HG02642 (cell line): ENCODE measurements at regions not wholly inside any gene's neighbourhood (a gene's known extent, or its start where the extent isn't known, plus 50 kb on each side); places are given as distances from the start of the nearest gene placed in this dataset.

Source experiments
- ATAC-seq: cut with Tn5 transposase; IDR thresholded peaks from one replicate; pipeline ENCODE4 v1.9.1; 2021; ENCODE audit warnings: mild to moderate bottlenecking; ENCODE audit not compliant: unreplicated experiment, poor library complexity

DNA sequence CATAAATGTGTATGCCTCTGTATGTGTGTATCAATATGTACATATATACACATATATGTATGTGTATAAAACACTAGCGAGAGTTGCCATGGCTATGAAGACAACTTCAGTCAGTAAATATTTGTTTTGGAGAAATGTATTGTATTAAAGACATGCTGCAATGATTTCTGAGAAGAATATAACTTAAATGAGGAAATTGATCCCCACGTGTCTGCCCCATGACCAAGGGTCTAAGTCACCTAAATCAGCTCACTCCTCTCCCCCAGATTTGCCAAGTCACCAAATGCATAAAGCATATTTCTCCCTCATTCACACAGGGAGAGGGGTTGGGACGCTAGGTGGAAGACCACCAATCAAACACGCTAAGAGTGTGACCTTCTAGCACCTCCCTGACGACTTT is 58.3 kb upstream of the LYST start:
- ATAC-seq: no peak

DNA sequence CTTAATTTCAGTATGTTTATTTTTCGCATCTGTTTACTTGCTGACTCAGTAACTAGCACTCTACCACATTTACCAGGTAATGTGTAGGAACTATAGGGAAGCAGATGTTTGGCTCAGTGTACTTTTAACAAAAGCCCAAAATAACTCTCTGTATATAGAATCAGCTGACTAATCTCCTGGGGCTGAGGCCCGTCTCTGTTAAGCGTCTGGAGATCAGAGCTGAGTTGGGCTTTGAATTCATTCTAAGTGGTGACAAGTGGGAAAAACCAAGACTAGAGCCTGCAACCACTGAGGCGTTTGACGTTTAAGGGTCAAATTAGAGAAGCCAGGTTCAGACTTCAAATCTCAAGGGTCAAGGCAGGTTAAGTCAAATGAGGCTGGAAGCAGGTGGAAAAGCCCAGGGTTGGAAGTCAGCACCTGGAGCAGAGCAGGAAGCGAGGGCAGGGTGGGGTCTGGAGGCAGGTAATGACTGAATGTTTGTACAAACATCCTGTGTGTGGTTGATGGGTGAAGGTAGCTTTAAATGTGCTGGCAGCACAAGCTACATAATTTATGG is 56.8 kb upstream of the LYST start:
- peak; percentile 40 for ATAC-seq

DNA sequence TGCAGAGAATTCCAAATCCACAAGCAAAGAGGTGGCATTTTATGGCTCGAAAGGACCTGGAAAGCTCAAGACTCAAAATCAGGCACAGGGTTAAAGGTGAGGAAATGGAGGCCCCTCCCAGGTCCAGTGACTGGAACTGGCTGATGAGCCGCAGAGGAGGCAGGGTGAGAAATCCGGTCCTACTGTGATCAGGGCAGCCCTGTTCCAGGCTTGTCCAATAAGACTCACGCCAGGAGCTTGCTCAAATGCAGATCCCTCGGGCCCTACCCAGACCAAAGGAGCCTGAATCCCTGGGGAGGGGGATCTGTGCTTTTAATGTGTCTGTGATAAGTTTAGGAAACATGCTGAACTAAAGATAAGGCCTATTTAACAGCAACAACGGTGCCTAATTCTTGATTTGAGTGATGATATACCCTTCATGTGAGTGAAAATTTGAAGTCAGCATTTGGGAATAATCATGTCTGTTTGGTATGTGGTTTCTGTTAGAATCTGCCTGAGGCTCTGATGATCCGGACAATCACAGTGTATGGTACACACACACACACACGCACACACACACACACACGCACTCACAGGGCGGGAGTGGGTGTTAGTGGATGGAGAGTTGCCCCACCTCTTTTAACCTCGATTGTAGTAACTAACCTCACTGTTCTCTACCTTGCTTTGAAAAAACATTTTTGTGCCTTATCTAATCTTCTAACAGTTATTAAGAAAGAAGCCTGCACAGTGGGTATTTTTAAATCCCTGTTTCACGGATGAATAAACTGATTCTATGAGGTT is 54.1 kb upstream of the LYST start:
- ATAC-seq: no peak

DNA sequence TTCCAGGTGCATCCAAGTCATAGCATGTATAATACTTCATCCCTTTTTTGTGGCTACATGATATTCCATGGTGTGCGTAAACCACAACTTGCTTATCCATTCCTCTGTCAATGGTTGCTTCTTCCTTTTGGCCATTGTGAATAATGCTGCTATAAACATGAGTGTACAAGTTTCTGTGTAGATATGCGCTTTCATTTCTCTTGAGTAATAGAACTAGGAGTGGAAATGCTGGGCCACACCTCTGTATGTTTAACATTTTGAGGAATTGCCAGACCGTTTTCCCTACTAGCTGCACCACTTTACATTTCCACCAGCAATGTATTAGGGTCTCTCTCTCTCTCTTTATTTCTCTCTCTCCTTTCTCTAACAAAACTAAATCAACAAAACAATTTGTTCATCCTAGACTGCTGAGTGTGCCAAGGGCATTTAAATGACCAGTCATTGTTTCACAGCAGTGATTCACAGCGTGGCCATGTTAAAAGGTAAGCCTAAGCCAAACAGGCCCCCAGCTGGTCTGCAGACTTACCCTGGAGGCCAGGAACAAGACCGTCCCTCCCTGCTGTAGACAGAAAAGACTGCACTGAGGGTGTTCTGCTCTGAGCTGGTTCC is 53.2 kb upstream of the LYST start:
- no peak for ATAC-seq

DNA sequence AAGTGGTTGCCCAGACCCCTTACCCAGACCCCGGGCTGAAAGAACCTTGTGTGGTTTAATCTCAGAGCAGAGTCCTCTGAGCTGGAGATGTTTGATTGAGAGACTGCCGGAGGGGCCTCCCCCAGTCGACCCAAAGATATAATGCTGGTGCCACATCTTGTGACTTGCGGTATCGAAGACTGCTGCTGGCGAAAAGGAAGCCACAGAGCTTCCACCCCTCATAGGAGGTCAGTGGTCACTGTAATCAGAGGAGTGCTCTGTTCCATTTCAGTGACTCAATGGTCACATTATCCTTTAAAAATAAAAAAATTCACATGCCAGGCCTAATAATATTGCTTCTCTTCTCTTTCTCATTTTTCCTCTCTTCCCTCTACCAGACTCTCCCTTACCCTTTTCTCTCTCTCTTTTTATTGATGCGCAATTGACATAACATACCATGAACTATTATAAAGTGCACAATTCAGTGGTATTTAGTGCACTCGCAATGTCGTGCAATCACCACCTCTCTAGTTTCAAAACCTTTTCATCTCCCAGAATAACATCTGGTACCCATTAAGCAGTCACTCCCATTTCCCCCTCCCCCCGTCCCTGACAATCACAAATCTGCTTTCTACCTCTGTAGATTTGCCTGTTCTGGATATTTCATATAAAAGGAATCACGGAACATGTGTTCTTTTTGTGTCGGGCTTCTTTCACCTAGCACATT is 52.6 kb upstream of the LYST start:
- ATAC-seq: no peak

DNA sequence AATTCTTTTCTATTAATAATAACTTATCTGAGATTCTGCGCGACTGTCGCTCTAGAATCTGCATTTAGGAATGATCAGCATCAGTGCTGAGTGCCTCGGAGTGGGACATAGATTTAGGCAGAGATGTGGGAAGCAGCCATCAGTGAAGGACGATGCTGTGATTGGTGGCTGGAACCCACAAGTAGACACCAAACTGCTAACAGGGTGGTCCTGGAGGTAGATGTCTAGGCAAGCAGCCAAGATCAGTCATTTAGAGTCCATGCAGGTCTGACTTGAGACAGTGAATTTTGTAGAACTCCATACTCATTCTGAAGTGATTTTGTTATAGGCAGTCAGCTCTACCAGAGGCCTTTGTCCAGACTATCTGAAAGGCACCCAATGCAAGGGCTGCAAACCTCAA is 51.8 kb upstream of the LYST start:
- ATAC-seq: no peak

DNA sequence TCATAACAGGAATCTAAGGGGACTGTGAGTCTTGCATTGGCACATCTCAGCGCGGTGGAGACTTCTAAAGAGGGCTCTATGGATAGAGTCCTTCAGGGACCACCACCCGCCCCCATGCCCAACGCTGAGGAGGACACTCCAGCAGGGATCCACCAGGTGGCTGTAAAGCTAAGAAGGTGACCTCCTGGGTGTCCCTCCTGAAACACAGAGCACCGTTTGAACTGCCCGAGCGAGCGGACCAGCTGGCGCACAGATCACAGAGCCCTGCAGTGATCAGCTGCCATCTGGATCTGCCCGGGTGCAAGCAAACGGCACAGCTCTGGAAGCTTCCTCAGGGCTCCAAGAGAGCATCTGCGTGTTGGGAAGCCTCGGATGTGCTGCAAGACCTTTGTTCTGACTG is 51.3 kb upstream of the LYST start:
- ATAC-seq: no peak

DNA sequence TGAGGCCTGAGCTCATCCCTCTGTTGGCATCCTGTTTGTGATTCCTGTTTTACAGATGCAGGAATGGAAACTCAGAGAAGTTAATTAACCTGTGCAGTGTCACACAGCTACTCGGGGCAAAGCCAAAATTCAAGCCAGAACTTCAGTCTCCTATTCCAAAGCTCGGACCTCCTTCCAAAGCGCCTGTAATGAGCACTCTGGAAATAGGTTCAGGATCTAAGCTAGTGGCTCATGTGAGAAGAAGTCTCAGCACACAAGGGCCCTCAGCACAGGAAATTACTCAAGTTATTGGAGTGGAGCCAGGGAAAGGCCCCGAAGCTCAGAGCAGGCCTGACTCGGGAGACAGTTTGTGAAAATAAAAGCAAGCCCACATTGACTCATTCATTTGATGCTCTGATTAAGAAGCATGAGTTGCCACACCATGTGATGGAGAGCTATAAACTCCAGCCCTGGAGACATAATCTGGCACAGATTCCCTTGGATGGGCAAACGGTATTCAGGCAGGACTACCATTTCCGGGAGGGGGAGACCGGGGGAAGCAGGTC is 50.6 kb upstream of the LYST start:
- ATAC-seq: peak; percentile 84
